Astrocyte (in vitro differentiated cells and primary cell): ENCODE measurements at regions not wholly inside any gene's neighbourhood (a gene's known extent, or its start where the extent isn't known, plus 50 kb on each side); places are given as distances from the start of the nearest gene placed in this dataset.

Source experiments
- CTCF ChIP-seq: IDR thresholded peaks from 2 replicates; pipeline ENCODE4 v1.5.1; 2011; ENCODE audit warnings: low read depth, mild to moderate bottlenecking, inconsistent platforms, low read length, moderate library complexity; ENCODE audit not compliant: insufficient read depth
- EZH2 ChIP-seq: IDR thresholded peaks from 2 replicates; pipeline ENCODE4 v1.6.1; 2012; ENCODE audit warnings: mild to moderate bottlenecking, low read length, inconsistent platforms; ENCODE audit not compliant: insufficient read depth

- TF ChIP-seq EZH2 = no peak
- no peak for TF ChIP-seq CTCF
These were observed 698.4 kb downstream of the TENT5A start for GRCh38 chr6:81054036-81054435.
